GM13977 (cell line): ENCODE measurements at regions not wholly inside any gene's neighbourhood (a gene's known extent, or its start where the extent isn't known, plus 50 kb on each side); places are given as distances from the start of the nearest gene placed in this dataset.

Experiments used
- DNase-seq: peaks from one replicate; pipeline ENCODE4 v3.0.0; 2012; ENCODE audit warnings: low spot score
- CTCF ChIP-seq: IDR thresholded peaks from 2 replicates; pipeline ENCODE4 v1.5.1; 2012; ENCODE audit warnings: mild to moderate bottlenecking, control low read depth; ENCODE audit not compliant: insufficient read depth; ENCODE audit errors: extremely low read depth, missing control alignments
- in situ Hi-C: fragments of 300-500 bp; cut with MboI; formaldehyde crosslinking; loops from one replicate; pipeline ENCODE4 v1.12.0; 2022; ENCODE audit warnings: low sequenced_read_pairs, low pct_unique_long_range_greater_than_20kb, mixed read lengths, inconsistent platforms; ENCODE audit not compliant: unreplicated experiment

GRCh38 chr1:201714542-201715329 lies 114.2 kb upstream of the IPO9 start:
- TF ChIP-seq CTCF, result no peak
- in situ Hi-C loops, result no loop called here
- no peak for DNase-seq

- DNase-seq, result no peak
- no peak for TF ChIP-seq CTCF
- in situ Hi-C loops, result no loop called here
These were observed 113.6 kb upstream of the IPO9 start for GRCh38 chr1:201715351-201715750.

GRCh38 chr1:201715801-201716741 lies 112.9 kb upstream of the IPO9 start:
- no peak for TF ChIP-seq CTCF
- in situ Hi-C loops, result no loop called here
- peak; percentile 38 for DNase-seq

GRCh38 chr1:201716742-201717135 lies 112.2 kb upstream of the IPO9 start:
- in situ Hi-C loops, result no loop called here
- TF ChIP-seq CTCF, result no peak
- no peak for DNase-seq

GRCh38 chr1:201717286-201717685 lies 111.7 kb upstream of the IPO9 start:
- no peak for TF ChIP-seq CTCF
- no peak for DNase-seq
- in situ Hi-C loops, result no loop called here

- DNase-seq, result no peak
- no peak for TF ChIP-seq CTCF
- in situ Hi-C loops, result no loop called here
These were observed 110.4 kb upstream of the IPO9 start for GRCh38 chr1:201718346-201719202.
